ENCODE measurements at regions not wholly inside any gene's neighbourhood (a gene's known extent, or its start where the extent isn't known, plus 50 kb on each side); places are given as distances from the start of the nearest gene placed in this dataset.
A peak's percentile ranks its signal among the peaks of the same experiment; 100 is the strongest.

DNA sequence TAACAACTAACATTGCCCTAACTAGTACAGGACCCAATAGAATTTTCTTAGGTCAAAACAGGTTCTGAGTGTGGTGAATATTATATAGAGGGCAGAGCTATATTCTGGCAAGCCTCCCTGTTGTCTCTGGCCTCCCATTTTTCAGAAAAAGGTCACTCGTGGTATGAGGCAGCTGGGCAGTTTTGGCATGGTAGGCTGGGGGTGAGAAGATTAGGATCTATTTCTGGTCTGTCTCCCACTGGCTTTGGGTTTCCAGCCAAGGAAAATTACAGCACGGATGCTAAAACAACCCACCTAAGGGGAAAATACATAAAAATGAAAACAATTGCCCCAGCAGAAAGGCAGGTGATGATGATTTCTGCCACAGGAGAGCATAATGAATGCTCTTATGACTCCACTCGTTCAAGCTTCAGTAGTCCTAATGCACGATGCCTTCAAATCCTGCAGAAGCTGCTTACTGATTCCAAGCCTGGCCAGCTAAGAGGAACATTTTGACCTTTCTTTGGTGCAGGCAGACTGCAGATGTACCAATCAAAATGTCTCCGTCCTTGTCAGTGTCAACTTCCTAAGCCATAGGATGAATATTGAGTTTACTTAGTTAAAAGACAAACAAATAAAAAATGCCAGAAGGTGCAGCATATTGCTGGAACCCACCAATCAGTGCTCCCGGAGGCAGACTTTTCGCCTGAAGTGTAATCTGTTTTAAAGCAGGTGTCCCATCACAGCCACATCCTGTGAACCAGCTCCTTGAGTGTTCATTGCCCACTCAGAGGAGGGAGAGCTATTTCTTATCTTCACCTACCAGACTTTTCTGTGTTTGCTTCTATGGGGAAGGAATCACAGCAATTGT lies 435.4 kb downstream of the ZSWIM6 start:
- no peak for DNase-seq
- TF ChIP-seq, protein P1, sequence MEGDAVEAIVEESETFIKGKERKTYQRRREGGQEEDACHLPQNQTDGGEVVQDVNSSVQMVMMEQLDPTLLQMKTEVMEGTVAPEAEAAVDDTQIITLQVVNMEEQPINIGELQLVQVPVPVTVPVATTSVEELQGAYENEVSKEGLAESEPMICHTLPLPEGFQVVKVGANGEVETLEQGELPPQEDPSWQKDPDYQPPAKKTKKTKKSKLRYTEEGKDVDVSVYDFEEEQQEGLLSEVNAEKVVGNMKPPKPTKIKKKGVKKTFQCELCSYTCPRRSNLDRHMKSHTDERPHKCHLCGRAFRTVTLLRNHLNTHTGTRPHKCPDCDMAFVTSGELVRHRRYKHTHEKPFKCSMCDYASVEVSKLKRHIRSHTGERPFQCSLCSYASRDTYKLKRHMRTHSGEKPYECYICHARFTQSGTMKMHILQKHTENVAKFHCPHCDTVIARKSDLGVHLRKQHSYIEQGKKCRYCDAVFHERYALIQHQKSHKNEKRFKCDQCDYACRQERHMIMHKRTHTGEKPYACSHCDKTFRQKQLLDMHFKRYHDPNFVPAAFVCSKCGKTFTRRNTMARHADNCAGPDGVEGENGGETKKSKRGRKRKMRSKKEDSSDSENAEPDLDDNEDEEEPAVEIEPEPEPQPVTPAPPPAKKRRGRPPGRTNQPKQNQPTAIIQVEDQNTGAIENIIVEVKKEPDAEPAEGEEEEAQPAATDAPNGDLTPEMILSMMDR (IDR thresholded peaks at IDR 0.05): no peak
- TF ChIP-seq POLR2A (IDR thresholded peaks at IDR 0.05): no peak

DNA sequence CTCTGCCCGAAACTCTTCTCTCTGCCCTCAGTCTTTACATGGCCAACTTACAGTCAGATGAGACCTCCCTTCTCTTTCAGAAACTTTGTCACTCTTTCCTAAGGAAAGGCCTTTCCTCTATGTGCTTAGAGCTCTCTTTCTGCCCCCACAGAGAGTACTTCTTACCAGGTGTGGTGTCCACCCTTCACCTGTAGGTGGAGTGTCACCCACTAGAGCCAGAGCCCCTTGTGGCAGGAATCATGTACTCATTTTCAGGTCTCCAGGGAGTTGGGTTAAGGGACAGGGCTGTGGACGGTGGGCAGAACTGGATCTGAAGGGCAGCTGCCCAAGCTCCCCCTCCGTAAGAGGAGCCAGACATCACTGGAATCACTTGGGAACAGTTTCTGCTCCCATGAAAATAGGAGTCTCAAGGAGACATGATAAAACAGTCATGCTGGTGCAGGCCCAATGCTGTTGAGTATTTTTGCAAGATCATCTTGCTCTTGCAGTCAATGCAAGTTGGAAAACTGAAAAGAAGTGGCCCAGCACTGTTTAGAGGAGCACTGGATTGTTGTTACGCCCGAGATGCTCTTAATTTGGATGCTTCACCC lies 436.7 kb downstream of the ZSWIM6 start:
- H3K27ac ChIP-seq: no peak overlapping the region
- H3K4me3 ChIP-seq: no peak overlapping the region
- DNase-seq (peak in 1 of 3 donors; percentile 24), ATAC-seq (peak; percentile 71 to 95 (median 76))
- 91% methylated on average over 3 of the region's 5 CpGs for WGBS (ENCODE audit: insufficient coverage, low coverage, low lambda C conversion rate, missing lambda C conversion rate)
- H3K27me3 ChIP-seq: no peaks in the 10 kb centered on the region
- TF ChIP-seq, protein P1 (IDR thresholded peaks at IDR 0.05): peak; percentile 46 to 68 (median 58)
- no peak for TF ChIP-seq POLR2A (IDR thresholded peaks at IDR 0.05)
- intact Hi-C loops (cut with DNase I): no loop called here
- no peaks in the 10 kb centered on the region for H3K36me3 ChIP-seq
- H3K4me1 ChIP-seq: no peaks in the 10 kb centered on the region
- no peaks in the 10 kb centered on the region for H3K9me3 ChIP-seq

More for the DNA sequence above, 435.4 kb downstream of the ZSWIM6 start:
- ATAC-seq: no peak
- H3K27me3 ChIP-seq: no peaks in the 10 kb centered on the region
- intact Hi-C loops (cut with DNase I): no loop called here
- H3K9me3 ChIP-seq: no peaks in the 10 kb centered on the region
- H3K4me1 ChIP-seq: no peaks in the 10 kb centered on the region
- no peak overlapping the region for H3K4me3 ChIP-seq
- WGBS (ENCODE audit: insufficient coverage, low coverage, low lambda C conversion rate, missing lambda C conversion rate): 70% methylated on average over 7 of the region's 7 CpGs
- no peak overlapping the region for H3K27ac ChIP-seq
- no peaks in the 10 kb centered on the region for H3K36me3 ChIP-seq

DNA sequence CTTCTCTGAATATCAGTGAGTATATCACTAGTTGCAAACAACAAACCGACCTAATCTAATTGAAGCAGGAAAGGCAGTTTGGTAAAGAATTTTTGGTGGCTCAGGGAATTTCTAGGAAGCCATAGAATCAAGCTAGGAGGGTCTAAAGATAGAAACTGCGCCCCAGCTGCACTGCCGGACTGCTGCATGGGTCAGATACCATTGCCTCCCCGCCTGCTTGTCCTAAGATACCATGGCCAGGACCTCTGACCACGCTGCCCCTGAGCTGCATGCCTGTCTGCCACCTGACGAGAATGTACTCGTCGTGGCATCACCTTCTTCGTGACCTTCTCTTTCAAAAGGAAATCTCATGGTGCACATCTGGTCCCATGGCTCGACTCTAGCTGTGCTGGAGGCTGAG lies 439.0 kb downstream of the ZSWIM6 start:
- 58% methylated on average over 5 of the region's 10 CpGs for WGBS (ENCODE audit: insufficient coverage, low coverage, low lambda C conversion rate, missing lambda C conversion rate)
- Histone ChIP-seq H3K9me3 (no peaks in the 10 kb centered on the region), H3K27ac (no peak overlapping the region), H3K36me3 (no peaks in the 10 kb centered on the region), H3K4me3 (no peak overlapping the region), H3K27me3 (no peaks in the 10 kb centered on the region), H3K4me1 (no peaks in the 10 kb centered on the region)
- ATAC-seq (no peak), DNase-seq (no peak)
- intact Hi-C loops (cut with DNase I): no loop called here
- TF ChIP-seq, protein P1 (IDR thresholded peaks at IDR 0.05): no peak
- no peak for TF ChIP-seq POLR2A (IDR thresholded peaks at IDR 0.05)

DNA sequence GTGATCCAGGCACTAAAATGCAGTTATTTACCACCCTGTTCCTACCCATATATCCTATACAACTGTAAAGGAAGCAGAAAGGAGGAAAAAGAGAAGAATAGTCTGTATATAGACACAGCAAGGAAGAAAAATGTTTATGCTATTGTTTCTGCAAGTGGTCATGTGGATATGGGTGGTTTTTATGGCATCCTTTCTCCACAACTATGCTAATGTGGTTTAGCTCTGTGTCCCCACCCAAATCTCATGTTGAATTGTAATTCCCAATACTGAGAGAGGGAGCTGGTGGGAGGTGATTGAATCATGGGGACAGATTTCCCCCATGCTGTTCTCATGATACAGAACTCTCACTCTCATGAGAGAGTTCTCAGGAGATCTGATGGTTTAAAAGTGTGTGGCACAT lies 439.8 kb downstream of the ZSWIM6 start:
- H3K4me1 ChIP-seq: no peaks in the 10 kb centered on the region
- DNase-seq (no peak), ATAC-seq (no peak)
- H3K4me3 ChIP-seq: no peak overlapping the region
- no peak overlapping the region for H3K27ac ChIP-seq
- no peaks in the 10 kb centered on the region for H3K9me3 ChIP-seq
- no peaks in the 10 kb centered on the region for H3K36me3 ChIP-seq
- H3K27me3 ChIP-seq: no peaks in the 10 kb centered on the region
- intact Hi-C loops (cut with DNase I): no loop called here
- TF ChIP-seq, protein P1 (IDR thresholded peaks at IDR 0.05): no peak
- no peak for TF ChIP-seq POLR2A (IDR thresholded peaks at IDR 0.05)
